GM21576 (cell line): ENCODE measurements at regions not wholly inside any gene's neighbourhood (a gene's known extent, or its start where the extent isn't known, plus 50 kb on each side); places are given as distances from the start of the nearest gene placed in this dataset.

Source experiments
- ATAC-seq: cut with Tn5 transposase; IDR thresholded peaks from one replicate; pipeline ENCODE4 v1.9.1; 2021; ENCODE audit warnings: mild to moderate bottlenecking, moderate library complexity; ENCODE audit not compliant: unreplicated experiment

DNA sequence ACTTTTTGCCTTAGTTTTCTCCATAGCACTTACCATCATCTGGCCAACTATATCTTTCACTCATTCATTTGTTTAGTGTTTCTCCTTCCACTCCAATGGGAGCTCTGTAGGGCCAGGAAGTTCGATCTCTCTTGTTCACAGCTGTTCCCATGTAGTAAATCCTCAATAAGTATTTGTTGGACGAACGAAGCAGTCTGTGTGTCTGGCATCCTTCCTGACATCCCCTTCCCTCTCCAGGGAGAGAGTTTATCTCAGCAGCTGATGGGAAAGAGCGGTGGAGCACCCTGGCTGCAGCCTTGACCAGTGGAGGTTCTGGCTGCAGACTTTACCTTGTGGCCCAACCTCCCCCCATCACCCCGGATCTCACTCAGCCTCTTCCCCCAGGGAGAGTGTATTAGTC is 141.7 kb downstream of the CHST1 start:
- no peak for ATAC-seq

DNA sequence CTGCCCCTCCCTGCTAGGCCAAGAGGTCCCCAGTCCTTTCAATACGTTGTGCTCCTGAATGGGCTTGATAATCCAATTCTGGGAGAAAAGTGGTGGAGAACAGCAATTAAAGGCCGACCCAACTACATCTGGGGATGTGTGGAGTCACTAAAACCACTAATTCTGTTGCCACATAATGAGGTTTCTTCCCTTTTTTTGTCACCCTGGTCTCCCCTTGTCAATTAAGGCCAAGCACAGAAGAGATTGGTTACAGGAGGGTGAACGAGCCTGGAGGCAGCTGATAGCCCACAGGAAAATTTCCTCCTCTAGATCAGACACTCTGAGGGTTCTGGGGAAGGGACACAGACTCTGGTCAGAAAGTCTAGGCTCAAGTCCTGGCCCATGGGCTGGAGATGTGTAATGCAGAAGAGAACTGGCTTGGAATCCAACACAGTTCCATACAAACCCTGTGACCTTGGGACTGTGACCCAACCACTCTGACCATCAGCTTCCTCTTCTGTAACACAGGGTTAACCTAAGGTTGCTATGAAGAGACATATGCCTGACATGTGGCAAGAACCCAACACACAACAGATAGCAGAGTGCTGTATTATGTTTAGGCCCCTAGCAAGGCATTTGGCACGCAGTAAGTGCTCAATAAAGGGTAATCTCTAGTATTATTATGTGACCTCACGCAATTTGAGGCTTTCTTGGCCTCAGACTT is 146.4 kb downstream of the CHST1 start:
- no peak for ATAC-seq

DNA sequence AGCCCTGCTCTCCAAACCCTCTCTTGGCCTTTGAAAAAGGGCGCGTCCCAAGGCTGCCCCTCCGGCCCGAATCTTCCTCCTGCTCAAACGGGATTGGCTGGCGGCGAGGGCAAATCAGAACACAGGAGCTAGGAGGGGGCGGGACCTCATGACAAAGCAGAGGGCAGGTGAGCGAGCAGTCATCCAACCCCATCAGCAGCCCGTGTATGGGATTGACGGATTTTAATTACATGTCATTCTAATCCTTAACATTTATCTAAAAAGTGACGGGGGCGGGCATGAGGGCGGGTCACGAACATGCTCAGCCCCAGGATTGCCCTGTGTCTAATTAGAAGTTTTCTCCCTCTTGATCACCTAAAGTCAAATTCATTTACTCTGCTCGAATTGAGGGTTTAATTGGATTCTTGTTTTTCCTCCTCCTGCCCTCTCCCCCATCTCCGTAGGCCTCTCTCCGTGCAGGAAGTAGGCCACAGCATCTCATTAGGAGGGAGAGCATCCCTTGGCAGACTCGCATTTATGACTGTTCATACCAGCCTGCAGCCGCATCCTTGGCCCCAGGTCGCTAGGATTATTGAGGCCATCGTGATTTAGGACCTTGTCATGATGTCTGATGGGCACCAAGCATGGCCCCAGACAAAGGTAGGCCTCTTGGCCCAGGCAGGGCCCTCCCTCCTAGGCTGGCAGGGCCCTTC is 147.1 kb downstream of the CHST1 start:
- no peak for ATAC-seq

DNA sequence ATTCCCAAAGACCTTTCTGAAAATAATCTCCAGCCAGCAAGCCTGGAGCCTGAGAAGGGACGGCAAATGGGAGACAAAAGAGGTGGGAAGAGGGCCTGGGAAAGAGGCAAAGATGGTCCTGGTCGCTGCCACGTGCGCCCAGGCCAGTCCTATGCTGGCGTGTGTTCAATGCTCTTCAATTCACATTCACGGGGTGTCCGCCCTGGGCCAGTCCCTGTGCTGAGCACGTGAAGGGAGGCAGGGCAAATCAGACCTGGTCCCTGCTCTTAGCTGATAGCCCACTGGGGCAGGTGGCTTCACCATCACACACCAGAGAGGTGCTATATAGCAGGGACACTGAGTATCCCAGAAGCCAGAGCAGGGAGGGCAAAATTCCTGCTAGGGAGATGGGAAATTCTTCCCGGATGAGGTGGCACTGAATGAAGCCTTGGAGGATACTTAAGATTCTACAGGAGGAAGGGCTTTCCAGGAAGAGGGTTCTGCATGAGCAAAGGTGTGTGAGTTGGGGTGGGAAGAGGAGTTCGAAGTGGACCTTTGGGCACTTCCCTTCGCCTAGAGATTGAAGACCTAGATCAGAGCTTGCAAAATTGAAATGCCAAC is 148.2 kb downstream of the CHST1 start:
- no peak for ATAC-seq

DNA sequence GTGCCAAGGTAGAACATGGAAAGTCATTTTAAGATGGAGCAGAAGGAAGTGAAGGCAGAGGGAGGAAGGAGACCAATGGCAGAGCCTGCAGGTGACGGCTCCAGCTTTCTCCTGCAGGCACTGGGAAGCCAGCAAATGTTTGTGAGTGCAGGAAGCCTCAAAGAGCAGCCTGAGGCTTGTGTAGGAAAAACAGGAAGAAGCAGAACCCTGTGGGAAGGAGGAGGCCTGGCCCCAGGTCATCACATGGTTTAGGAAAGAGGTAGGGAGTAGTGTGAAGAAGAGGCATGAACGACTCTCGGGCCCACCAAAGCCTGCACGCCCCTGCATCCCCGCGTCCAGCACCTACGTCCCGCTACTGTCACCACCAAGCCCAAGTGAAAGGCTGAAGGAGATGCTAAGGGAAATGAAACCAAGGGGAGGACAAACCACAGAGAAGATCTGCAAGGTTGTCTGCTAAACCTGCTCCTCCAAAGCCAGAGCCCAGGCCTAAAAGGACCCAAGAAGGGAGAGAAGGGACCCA is 151.5 kb downstream of the CHST1 start:
- no peak for ATAC-seq

DNA sequence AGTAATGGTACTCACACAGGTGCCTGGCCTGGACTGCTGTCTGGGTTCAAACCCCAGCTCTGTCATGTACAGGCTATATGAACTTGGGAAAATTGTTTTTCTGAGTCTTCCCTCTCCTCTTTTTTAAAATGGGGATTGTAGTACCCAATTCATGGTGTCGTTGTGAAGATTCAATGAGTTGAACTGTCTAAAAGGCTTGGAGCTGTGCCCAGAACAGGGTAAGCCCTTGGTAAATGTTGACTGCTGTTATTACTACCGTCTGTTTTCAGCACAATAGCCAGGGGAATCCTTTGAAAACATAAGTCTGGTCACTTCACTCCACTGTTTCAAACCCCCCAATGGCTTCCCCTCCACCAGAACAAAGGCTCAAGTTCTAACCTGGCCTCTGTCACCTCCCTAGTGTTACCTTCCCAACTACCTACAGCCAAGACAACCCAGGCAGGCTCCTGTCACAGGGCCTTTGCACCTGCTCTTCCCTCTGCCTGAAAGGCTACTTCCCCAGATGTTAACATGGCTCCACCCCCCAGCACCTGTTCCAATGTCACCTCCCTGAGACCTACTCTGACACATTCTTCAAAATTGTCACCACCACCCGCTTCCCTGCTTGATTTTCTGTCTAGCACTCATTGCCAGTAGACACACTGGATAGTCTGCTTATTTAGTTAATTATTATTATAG is 152.8 kb downstream of the CHST1 start:
- ATAC-seq = no peak

DNA sequence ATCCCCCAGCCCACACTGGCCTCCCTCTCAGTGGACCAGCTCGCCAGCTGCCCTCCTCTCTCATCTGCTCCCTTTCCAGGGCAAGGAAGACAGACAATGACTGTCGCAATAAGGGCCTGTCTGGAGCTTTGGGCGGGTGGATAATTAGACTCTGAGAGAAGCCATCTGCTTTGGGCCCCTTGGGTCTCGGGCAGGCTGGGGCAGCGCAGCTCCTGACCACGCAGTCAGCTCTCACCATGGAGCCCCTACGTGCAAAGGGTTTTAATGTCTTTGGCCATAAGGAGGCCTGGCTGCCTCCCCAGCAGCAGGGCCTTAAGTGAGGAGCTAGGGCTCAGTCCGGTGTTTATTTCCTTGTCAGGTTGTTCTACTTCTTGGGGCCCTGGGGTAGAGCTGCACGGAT is 153.9 kb downstream of the CHST1 start:
- ATAC-seq = no peak

DNA sequence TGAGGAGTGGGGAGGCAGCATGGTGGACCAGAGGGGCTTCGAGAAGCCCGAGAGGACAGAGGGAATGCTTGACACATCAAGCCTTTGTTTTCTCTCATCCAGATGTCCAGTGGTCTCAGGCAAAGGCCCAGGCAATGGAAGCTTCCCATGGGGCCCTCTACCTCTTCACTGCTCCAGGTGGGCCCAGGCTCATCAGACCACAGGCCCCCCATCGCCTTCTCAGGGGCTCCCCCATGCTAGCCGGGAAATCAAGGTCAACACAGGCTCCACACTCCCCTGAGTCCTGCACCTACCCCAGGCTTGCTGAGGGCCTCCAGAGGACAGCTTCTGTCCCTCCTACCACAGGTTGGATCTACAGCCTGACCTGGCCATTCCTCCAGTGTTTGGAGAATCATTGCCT is 157.5 kb downstream of the CHST1 start:
- ATAC-seq = no peak

DNA sequence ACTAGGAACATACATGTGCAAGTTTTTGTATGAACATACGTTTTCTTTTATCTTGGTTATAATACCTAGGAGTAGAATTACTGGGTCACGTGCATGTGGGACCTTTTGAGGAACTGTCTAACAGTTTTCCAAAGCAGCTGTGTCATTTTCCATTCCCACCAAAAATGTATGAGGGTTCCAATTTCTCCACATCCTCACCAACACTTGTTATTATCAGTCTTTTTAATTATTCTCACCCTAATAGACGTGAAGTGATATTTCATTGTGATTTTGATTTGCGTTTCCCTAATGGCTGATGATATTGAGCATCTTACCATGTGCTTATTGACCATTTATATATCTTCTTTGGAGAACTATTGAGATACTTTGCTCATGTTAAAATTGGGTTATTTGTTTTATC is 162.1 kb downstream of the CHST1 start:
- no peak for ATAC-seq

DNA sequence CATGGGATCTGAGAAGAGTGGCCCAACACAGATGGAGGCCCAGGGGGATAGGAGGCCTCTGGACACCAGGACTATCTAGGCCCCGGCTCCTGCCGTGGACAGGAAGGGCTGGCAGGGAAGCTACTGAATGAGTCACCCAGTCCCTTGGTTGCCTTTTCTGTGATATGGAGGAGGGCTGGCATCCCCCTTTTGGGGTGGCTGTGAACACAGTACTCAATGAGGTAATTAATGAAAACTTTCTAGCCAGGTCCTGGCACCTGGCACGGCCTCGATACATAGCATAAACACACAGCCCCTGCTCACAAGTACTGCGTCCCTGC is 163.2 kb downstream of the CHST1 start:
- no peak for ATAC-seq

DNA sequence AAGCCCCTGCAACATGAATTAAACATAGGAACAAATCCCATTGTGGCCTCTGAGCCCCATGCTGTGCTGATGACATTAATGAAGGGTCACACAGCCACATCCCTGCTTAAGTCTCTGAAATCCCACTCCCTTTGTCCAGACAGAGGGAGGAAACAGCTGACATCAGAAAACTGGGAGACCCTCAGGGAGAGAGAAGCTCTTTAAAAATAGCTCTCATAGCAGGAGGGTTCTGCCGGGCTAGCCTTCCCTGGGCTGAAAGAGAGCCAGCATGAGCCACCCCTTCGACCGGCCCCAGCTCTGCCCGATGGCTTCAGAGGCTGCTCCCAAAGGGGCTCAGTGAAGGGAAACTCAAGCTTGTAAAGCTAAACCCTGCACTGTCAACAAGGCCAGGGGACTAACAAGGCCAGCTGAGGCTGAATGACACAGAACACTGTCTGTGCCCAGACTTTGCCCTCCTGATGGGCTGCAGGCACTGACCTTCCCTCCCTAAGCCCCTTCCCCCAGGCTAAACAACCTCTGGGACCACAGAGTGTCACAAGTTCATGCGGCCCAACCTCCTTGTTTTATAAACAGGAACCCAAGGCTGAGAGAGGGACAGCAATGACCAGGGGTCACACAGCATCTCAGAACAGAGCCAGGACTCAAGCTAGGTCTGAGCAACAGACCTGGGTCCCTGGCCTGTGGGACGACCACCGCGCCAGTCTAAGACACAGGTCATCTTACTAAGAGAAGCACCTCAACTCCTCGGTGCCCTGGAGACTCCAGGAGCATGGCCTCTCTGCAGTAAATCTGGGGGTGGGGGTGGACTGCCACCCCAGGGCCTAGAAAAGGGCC is 163.8 kb downstream of the CHST1 start:
- no peak for ATAC-seq

DNA sequence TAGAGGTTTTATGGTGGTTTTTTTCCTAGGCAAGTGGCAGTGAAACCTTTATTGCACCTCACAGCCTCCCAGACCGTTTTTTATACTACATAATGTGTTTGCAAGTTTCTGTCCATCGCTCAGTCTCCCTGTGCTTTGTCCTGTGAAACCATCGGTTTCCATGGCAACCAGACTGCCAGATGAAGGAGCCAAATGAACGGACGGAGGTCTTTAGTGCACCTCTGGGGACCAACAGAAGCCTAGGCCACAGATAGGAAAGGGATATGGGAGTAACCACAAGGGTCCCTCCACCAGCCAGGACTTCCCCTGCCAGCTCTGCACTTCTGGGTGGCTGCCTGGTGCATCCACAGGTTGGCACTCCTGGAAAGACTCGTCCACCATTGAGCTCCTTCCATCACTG is 165.0 kb downstream of the CHST1 start:
- ATAC-seq = no peak

DNA sequence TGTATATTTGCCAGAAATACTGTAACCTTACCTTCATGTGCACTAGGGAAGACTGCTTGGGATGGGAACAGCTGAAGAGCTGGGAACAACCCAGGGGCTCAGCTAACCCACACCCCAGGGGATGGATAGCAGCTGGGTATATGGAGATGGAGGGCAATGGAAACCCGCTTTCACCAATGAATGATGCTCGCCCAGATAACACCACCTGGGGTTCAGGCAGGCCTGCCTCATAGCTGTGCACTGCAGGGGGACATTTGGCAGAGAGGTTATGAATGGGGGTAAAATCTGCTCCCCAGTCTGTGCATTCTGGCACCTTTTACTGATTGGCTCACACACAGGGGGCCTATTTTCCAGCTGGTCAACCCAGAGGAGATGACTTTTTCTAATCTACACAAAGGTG is 170.7 kb downstream of the CHST1 start:
- no peak for ATAC-seq

DNA sequence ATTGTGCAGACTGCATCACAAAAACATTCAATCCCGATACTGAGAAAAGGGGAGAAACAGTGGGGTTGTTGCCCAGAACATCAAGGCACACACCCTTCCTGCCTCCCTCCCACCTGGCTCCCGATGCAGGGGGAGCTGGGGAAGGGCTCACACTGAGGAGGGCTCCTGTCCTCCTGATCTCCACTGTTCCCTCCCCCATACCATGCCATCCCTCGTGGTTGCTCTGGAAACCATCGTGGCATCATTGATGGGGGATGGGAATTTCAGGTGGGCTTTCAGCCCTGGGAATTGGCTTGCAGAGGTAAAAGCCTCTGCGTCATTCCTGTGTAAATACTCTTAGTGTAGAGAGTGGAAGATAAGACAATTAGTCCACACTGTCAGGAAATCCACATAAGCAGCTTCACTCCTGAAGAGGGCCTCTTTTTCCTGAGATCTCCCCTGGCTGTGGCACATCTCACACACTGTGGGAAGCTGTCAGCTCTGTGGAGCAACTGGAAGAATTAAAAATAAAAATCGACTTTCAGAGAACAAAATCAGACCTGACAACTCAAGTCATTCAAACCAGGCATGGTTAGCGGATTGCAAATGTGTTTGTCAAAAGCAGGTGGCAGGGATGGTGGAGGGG is 176.0 kb downstream of the CHST1 start:
- ATAC-seq = no peak

DNA sequence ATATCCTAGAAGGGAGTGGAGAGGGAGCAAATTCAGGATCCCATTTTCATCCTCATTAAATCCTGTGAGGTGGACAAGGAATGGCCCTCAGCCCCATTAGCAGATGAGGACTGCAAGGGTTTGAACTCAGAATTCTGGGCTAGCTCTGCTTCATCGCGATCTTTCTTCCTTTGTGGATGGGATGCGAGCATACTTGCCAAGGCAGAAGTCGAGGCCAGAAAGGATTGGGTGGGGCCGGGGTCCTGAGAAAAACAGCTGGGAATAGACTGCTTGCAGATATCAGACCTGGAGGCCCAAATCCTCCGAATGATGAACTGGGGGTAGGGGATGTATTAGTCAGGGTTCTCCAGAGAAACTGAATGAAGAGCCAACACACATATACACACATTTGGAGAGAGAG is 179.0 kb downstream of the CHST1 start:
- no peak for ATAC-seq

DNA sequence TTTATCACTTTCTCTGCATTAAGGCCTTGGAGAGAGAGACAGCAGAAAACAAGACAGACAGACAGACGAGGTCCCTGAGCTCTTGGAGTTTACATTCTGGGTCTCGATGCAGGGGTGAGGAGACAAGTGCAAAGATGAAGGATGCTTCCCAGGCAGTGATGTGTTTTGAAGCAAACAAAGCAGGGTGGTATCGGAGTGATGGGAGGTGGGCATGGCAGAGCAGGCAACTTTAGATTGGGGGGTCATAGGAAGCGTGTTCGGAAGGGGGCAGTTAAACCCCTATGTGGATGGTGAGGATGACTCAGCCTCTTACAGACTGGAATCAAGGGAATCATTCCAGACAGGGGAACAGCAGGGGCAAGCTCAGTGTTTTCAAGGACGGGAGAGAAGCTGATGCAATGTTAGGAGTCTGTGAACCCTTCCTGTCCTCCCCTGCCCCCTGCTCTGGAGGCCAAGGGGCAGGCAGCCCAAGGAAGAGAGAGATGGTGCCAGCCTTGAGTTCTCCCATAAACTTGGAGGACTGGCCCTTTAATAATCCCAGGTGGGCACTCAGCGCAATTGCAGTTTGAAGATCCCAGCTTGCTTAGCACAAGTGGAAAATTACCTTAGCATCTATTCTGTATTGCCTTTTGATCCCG is 180.2 kb downstream of the CHST1 start:
- ATAC-seq = no peak

DNA sequence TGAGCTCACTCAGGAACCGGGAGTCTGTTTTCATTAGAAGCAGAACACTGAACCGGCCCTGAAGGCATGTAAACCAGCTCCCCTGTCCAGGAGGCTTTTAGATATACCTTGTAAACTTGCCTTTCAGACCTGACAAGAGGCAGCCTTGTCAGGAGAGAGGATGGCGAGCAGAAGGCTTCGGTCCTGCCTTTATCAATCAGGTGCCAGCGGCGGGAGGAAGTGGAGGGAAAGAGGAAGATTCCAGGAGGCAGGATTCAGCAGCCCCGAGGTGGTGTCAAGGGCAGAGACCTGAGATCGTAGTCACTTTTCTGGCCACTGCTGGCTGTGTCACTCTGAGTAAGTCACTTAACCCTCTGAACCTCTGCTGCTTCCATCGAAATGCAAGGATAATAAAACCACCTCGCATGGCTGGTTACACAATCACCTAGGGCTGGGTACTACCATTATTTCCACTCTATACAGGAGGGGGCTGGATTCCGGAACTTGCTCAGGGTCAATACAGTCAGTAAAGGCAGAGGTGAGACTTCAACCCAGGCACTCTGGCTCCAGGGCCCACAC is 181.0 kb downstream of the CHST1 start:
- no peak for ATAC-seq

DNA sequence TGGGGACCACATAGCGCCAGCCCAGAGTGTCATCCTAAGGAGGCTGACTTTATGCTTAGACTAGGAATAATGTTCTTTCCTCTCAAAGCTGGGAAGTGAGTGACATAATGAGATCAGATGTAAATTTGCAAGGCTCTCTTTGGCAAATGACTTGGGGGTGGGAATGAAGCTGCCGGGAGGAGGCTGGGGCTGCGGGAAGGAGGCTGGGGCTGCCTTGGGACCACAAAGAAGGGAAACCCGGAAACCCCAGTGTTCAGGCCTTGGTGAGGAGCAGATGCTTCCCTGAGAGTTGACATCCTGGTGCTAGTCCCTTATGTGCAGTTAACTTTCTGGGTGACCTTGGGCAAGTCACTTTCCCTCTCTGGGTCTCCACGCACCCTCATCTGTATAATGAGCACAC is 182.0 kb downstream of the CHST1 start:
- ATAC-seq = no peak

DNA sequence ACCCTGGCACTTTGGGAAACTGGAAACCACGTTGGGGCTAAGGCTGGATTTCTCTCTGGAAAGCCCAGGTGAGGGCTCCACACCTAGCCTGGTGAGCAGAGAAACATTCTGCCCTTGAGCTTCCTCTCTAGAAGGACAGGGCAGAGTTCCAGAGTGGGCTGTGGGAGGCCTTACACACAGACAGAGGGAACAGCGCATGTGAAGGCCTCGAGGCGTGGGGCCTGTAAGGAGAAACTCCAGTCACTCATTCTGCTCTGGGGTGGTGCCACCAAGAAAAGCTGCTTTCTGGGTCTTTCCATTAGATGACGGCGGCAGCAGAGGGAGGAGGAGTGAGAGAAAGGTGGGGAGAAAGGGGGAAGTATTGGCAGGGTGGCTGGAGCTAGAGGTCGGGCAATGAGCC is 183.1 kb downstream of the CHST1 start:
- no peak for ATAC-seq

DNA sequence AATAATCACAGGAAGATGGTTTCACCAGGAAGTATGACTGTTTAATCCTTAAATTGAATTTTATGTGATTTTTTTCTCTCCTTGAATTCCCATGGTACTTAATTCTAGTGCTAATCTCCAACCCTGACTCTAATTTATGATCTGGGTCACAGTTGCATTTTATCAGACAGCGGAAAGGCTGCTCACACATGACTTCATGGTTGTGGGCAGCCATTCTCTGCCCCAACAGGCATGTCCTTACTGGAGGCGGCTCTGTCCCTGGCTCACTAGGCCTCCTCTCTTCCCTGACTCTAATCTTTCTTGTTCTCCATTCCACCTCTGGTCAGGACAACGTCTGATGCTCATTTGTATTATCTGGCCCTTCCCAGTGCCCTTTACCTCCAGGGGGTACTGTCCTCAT is 184.4 kb downstream of the CHST1 start:
- no peak for ATAC-seq
